ENCODE measurements at regions not wholly inside any gene's neighbourhood (a gene's known extent, or its start where the extent isn't known, plus 50 kb on each side); places are given as distances from the start of the nearest gene placed in this dataset.

- H3K4me1 ChIP-seq (ENCODE audit: insufficient read depth, low read length, poor library complexity, severe bottlenecking), result no peaks in the 10 kb centered on the region
- no peak overlapping the region for H3K27ac ChIP-seq (ENCODE audit: low read depth, low read length, poor library complexity, severe bottlenecking)
- intact Hi-C loops (cut with micrococcal nuclease; ENCODE audit: unreplicated experiment), result no loop called here
- ChIA-PET POLR2A (ENCODE audit: low non-redundant PET) (no interaction called here), CTCF (no interaction called here)
- BruUV-seq (replicated peaks), result no TSS peak
- no peaks in the 10 kb centered on the region for H3K27me3 ChIP-seq (replicated peaks; ENCODE audit: insufficient read depth, low read depth, low read length, poor library complexity)
- DNase-seq (ENCODE audit: low spot score), result no peak
- no peak overlapping the region for H3K4me3 ChIP-seq (ENCODE audit: low read depth, low read length, poor library complexity, severe bottlenecking)
- no peaks in the 10 kb centered on the region for H3K36me3 ChIP-seq (ENCODE audit: insufficient read depth, low read length, poor library complexity, severe bottlenecking)
- TF ChIP-seq EZH2 (IDR thresholded peaks at IDR 0.05; ENCODE audit: borderline replicate concordance, low read depth, low read length, poor library complexity, severe bottlenecking), result no peak
- TF ChIP-seq CTCF (conservative IDR thresholded peaks at IDR 0.05; ENCODE audit: low read depth, low read length), result no peak
- H3K9me3 ChIP-seq (ENCODE audit: low read depth, low read length, poor library complexity, severe bottlenecking), result no peaks in the 10 kb centered on the region
These were observed 502.3 kb downstream of the SH2D4B start for GRCh38 chr10:81040031-81040430.

DNA sequence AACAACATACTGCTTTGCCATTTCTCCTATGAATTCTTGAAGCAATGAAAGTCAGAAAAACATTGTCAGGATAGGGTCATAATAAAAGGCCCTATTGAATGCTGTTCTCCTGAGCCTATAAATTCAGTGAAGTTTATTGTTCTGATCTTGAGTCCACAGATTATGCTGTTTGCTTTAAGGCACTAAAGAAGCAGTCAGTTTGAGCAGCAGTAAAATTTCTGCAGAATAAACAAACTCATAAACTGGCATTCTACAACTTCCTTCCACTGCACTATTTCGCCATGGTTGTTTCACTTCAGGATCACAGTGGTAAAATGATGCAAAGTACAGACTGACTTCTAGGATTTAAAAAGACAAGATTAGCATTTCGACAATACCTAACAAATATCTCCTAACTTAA lies 503.2 kb downstream of the SH2D4B start:
- H3K4me1 ChIP-seq (ENCODE audit: insufficient read depth, low read length, poor library complexity, severe bottlenecking), result no peaks in the 10 kb centered on the region
- intact Hi-C loops (cut with micrococcal nuclease; ENCODE audit: unreplicated experiment), result no loop called here
- H3K27me3 ChIP-seq (replicated peaks; ENCODE audit: insufficient read depth, low read depth, low read length, poor library complexity), result no peaks in the 10 kb centered on the region
- CTCF ChIA-PET, result no interaction called here
- no peaks in the 10 kb centered on the region for H3K36me3 ChIP-seq (ENCODE audit: insufficient read depth, low read length, poor library complexity, severe bottlenecking)
- H3K4me3 ChIP-seq (ENCODE audit: low read depth, low read length, poor library complexity, severe bottlenecking), result no peak overlapping the region
- no peak overlapping the region for H3K27ac ChIP-seq (ENCODE audit: low read depth, low read length, poor library complexity, severe bottlenecking)
- no peak for DNase-seq (ENCODE audit: low spot score)
- H3K9me3 ChIP-seq (ENCODE audit: low read depth, low read length, poor library complexity, severe bottlenecking), result no peaks in the 10 kb centered on the region
- no TSS peak for BruUV-seq (replicated peaks)
- no peak for TF ChIP-seq CTCF (conservative IDR thresholded peaks at IDR 0.05; ENCODE audit: low read depth, low read length)
- TF ChIP-seq EZH2 (IDR thresholded peaks at IDR 0.05; ENCODE audit: borderline replicate concordance, low read depth, low read length, poor library complexity, severe bottlenecking), result no peak
- POLR2A ChIA-PET (ENCODE audit: low non-redundant PET), result no interaction called here

DNA sequence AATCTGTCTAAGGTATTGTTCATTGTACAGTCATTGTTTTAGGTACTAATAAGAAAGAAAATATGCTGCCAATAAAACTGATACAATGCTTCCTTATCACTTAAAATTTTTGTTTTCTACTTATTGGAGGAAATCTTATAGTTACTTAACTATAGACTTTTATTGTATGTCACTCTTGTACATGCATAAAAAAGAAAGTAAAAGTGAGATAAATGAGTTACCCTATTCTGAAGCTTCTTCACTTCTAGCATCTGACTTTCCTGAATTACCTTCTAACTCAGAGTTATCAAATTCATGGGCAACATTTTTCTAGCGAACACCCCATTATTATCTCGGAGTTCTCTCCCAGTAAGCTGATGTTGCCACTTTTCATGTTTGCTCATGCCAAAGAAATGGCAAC lies 504.9 kb downstream of the SH2D4B start:
- H3K27me3 ChIP-seq (replicated peaks; ENCODE audit: insufficient read depth, low read depth, low read length, poor library complexity), result no peaks in the 10 kb centered on the region
- CTCF ChIA-PET, result no interaction called here

More for the DNA sequence above, 504.9 kb downstream of the SH2D4B start:
- H3K36me3 ChIP-seq (ENCODE audit: insufficient read depth, low read length, poor library complexity, severe bottlenecking), result no peaks in the 10 kb centered on the region
- no peaks in the 10 kb centered on the region for H3K9me3 ChIP-seq (ENCODE audit: low read depth, low read length, poor library complexity, severe bottlenecking)
- BruUV-seq (replicated peaks), result no TSS peak
- H3K4me3 ChIP-seq (ENCODE audit: low read depth, low read length, poor library complexity, severe bottlenecking), result no peak overlapping the region
- no peaks in the 10 kb centered on the region for H3K4me1 ChIP-seq (ENCODE audit: insufficient read depth, low read length, poor library complexity, severe bottlenecking)
- TF ChIP-seq EZH2 (IDR thresholded peaks at IDR 0.05; ENCODE audit: borderline replicate concordance, low read depth, low read length, poor library complexity, severe bottlenecking) (no peak), CTCF (conservative IDR thresholded peaks at IDR 0.05; ENCODE audit: low read depth, low read length) (no peak)
- POLR2A ChIA-PET (ENCODE audit: low non-redundant PET), result no interaction called here
- intact Hi-C loops (cut with micrococcal nuclease; ENCODE audit: unreplicated experiment), result no loop called here
- no peak overlapping the region for H3K27ac ChIP-seq (ENCODE audit: low read depth, low read length, poor library complexity, severe bottlenecking)
- no peak for DNase-seq (ENCODE audit: low spot score)

All from A673 (cell line).